ENCODE measurements at regions not wholly inside any gene's neighbourhood (a gene's known extent, or its start where the extent isn't known, plus 50 kb on each side); places are given as distances from the start of the nearest gene placed in this dataset.

- TF ChIP-seq POLR2A (IDR thresholded peaks at IDR 0.05) (no peak), CTCF (IDR thresholded peaks at IDR 0.05) (no peak)
These were observed 219.2 kb upstream of the TBX3 start for GRCh38 chr12:114903083-114903691.
